ENCODE measurements at regions not wholly inside any gene's neighbourhood (a gene's known extent, or its start where the extent isn't known, plus 50 kb on each side); places are given as distances from the start of the nearest gene placed in this dataset.

GRCh38 chr3:176909044-176909443, 288.2 kb downstream of the TBL1XR1 start:
- WGBS (ENCODE audit: insufficient coverage): 98% methylated on average over 4 of the region's 4 CpGs
- no peaks in the 10 kb centered on the region for H3K36me3 ChIP-seq (ENCODE audit: control insufficient read depth in 4 of 4, insufficient read depth in 4 of 4, low read length in 3 of 4)
- ChIA-PET CTCF (interaction anchor here (1.3 kb wide), 1 partner anchor 10 kb away, joined by 4 read pairs; no protein-coding TSS in a partner anchor), POLR2A (no interaction called here)
- H3K9me3 ChIP-seq (ENCODE audit: control extremely low read depth in 1 of 5, control insufficient read depth in 4 of 5, insufficient read depth in 2 of 5, low read depth in 1 of 5, low read length in 4 of 5): no peaks in the 10 kb centered on the region
- H3K4me1 ChIP-seq (ENCODE audit: control extremely low read depth in 1 of 4, control insufficient read depth in 4 of 4, insufficient read depth in 4 of 4, low read length in 3 of 4): no peaks in the 10 kb centered on the region
- H3K27me3 ChIP-seq (replicated peaks in 2 of 5; ENCODE audit: control insufficient read depth in 4 of 5, insufficient read depth in 5 of 5, low read length in 4 of 5): no peaks in the 10 kb centered on the region
- no peak overlapping the region for H3K4me3 ChIP-seq (ENCODE audit: control insufficient read depth in 1 of 7, extremely low read depth in 1 of 7, insufficient read depth in 4 of 7, low read depth in 2 of 7, low read length in 6 of 7)
- DNase-seq: no peak
- no peak overlapping the region for H3K27ac ChIP-seq (ENCODE audit: insufficient read depth in 1 of 2, low read depth in 1 of 2, low read length in 2 of 2, poor library complexity in 1 of 2, severe bottlenecking in 2 of 2)

GRCh38 chr3:176906046-176906905, 291.0 kb downstream of the TBL1XR1 start:
- ChIA-PET CTCF (no interaction called here), POLR2A (no interaction called here)

GRCh38 chr3:176905331-176905730, 292.0 kb downstream of the TBL1XR1 start:
- Histone ChIP-seq H3K4me1 (ENCODE audit: control extremely low read depth in 1 of 4, control insufficient read depth in 4 of 4, insufficient read depth in 4 of 4, low read length in 3 of 4) (no peaks in the 10 kb centered on the region), H3K27ac (ENCODE audit: insufficient read depth in 1 of 2, low read depth in 1 of 2, low read length in 2 of 2, poor library complexity in 1 of 2, severe bottlenecking in 2 of 2) (no peak overlapping the region), H3K9me3 (ENCODE audit: control extremely low read depth in 1 of 5, control insufficient read depth in 4 of 5, insufficient read depth in 2 of 5, low read depth in 1 of 5, low read length in 4 of 5) (peaks cover 0 to 3% (median 0%) of the 10 kb centered on the region in 5 experiments), H3K36me3 (ENCODE audit: control insufficient read depth in 4 of 4, insufficient read depth in 4 of 4, low read length in 3 of 4) (no peaks in the 10 kb centered on the region), H3K4me3 (ENCODE audit: control insufficient read depth in 1 of 7, extremely low read depth in 1 of 7, insufficient read depth in 4 of 7, low read depth in 2 of 7, low read length in 6 of 7) (no peak overlapping the region), H3K27me3 (replicated peaks in 2 of 5; ENCODE audit: control insufficient read depth in 4 of 5, insufficient read depth in 5 of 5, low read length in 4 of 5) (no peaks in the 10 kb centered on the region)
- ChIA-PET POLR2A (no interaction called here), CTCF (no interaction called here)
- 86% methylated on average over 1 of the region's 1 CpG for WGBS (ENCODE audit: insufficient coverage)
- DNase-seq: no peak

More at GRCh38 chr3:176906046-176906905, 291.0 kb downstream of the TBL1XR1 start:
- H3K4me1 ChIP-seq (ENCODE audit: control extremely low read depth in 1 of 4, control insufficient read depth in 4 of 4, insufficient read depth in 4 of 4, low read length in 3 of 4): no peaks in the 10 kb centered on the region
- peaks cover 0 to 3% (median 0%) of the 10 kb centered on the region in 5 experiments for H3K9me3 ChIP-seq (ENCODE audit: control extremely low read depth in 1 of 5, control insufficient read depth in 4 of 5, insufficient read depth in 2 of 5, low read depth in 1 of 5, low read length in 4 of 5)
- WGBS (ENCODE audit: insufficient coverage): 92% methylated on average over 2 of the region's 5 CpGs
- no peaks in the 10 kb centered on the region for H3K36me3 ChIP-seq (ENCODE audit: control insufficient read depth in 4 of 4, insufficient read depth in 4 of 4, low read length in 3 of 4)
- DNase-seq: no peak
- H3K27me3 ChIP-seq (replicated peaks in 2 of 5; ENCODE audit: control insufficient read depth in 4 of 5, insufficient read depth in 5 of 5, low read length in 4 of 5): no peaks in the 10 kb centered on the region
- no peak overlapping the region for H3K27ac ChIP-seq (ENCODE audit: insufficient read depth in 1 of 2, low read depth in 1 of 2, low read length in 2 of 2, poor library complexity in 1 of 2, severe bottlenecking in 2 of 2)
- no peak overlapping the region for H3K4me3 ChIP-seq (ENCODE audit: control insufficient read depth in 1 of 7, extremely low read depth in 1 of 7, insufficient read depth in 4 of 7, low read depth in 2 of 7, low read length in 6 of 7)

GRCh38 chr3:176904506-176904905, 292.8 kb downstream of the TBL1XR1 start:
- Histone ChIP-seq H3K36me3 (ENCODE audit: control insufficient read depth in 4 of 4, insufficient read depth in 4 of 4, low read length in 3 of 4) (no peaks in the 10 kb centered on the region), H3K27me3 (replicated peaks in 2 of 5; ENCODE audit: control insufficient read depth in 4 of 5, insufficient read depth in 5 of 5, low read length in 4 of 5) (no peaks in the 10 kb centered on the region), H3K9me3 (ENCODE audit: control extremely low read depth in 1 of 5, control insufficient read depth in 4 of 5, insufficient read depth in 2 of 5, low read depth in 1 of 5, low read length in 4 of 5) (peaks cover 0 to 3% (median 0%) of the 10 kb centered on the region in 5 experiments), H3K4me1 (ENCODE audit: control extremely low read depth in 1 of 4, control insufficient read depth in 4 of 4, insufficient read depth in 4 of 4, low read length in 3 of 4) (no peaks in the 10 kb centered on the region), H3K27ac (ENCODE audit: insufficient read depth in 1 of 2, low read depth in 1 of 2, low read length in 2 of 2, poor library complexity in 1 of 2, severe bottlenecking in 2 of 2) (no peak overlapping the region), H3K4me3 (ENCODE audit: control insufficient read depth in 1 of 7, extremely low read depth in 1 of 7, insufficient read depth in 4 of 7, low read depth in 2 of 7, low read length in 6 of 7) (no peak overlapping the region)
- CTCF ChIA-PET: no interaction called here
- DNase-seq: no peak
- POLR2A ChIA-PET: no interaction called here
- 100% methylated on average over 1 of the region's 4 CpGs for WGBS (ENCODE audit: insufficient coverage)

GRCh38 chr3:176896640-176897039, 300.6 kb downstream of the TBL1XR1 start:
- no peak for DNase-seq
- H3K4me1 ChIP-seq (ENCODE audit: control extremely low read depth in 1 of 4, control insufficient read depth in 4 of 4, insufficient read depth in 4 of 4, low read length in 3 of 4): no peaks in the 10 kb centered on the region
- POLR2A ChIA-PET: no interaction called here
- no peak overlapping the region for H3K27ac ChIP-seq (ENCODE audit: insufficient read depth in 1 of 2, low read depth in 1 of 2, low read length in 2 of 2, poor library complexity in 1 of 2, severe bottlenecking in 2 of 2)
- H3K4me3 ChIP-seq (ENCODE audit: control insufficient read depth in 1 of 7, extremely low read depth in 1 of 7, insufficient read depth in 4 of 7, low read depth in 2 of 7, low read length in 6 of 7): no peak overlapping the region
- H3K9me3 ChIP-seq (ENCODE audit: control extremely low read depth in 1 of 5, control insufficient read depth in 4 of 5, insufficient read depth in 2 of 5, low read depth in 1 of 5, low read length in 4 of 5): peaks cover 0 to 2% (median 0%) of the 10 kb centered on the region in 5 experiments
- no peaks in the 10 kb centered on the region for H3K36me3 ChIP-seq (ENCODE audit: control insufficient read depth in 4 of 4, insufficient read depth in 4 of 4, low read length in 3 of 4)
- CTCF ChIA-PET: no interaction called here
- H3K27me3 ChIP-seq (replicated peaks in 2 of 5; ENCODE audit: control insufficient read depth in 4 of 5, insufficient read depth in 5 of 5, low read length in 4 of 5): no peaks in the 10 kb centered on the region
- WGBS (ENCODE audit: insufficient coverage): 96% methylated on average over 2 of the region's 3 CpGs

GRCh38 chr3:176896165-176896564, 301.1 kb downstream of the TBL1XR1 start:
- POLR2A ChIA-PET: no interaction called here

GRCh38 chr3:176879710-176880109, 317.6 kb downstream of the TBL1XR1 start:
- POLR2A ChIA-PET: no interaction called here
- Histone ChIP-seq H3K9me3 (ENCODE audit: control extremely low read depth in 1 of 5, control insufficient read depth in 4 of 5, insufficient read depth in 2 of 5, low read depth in 1 of 5, low read length in 4 of 5) (peaks cover 0 to 18% (median 3%) of the 10 kb centered on the region in 5 experiments), H3K27ac (ENCODE audit: insufficient read depth in 1 of 2, low read depth in 1 of 2, low read length in 2 of 2, poor library complexity in 1 of 2, severe bottlenecking in 2 of 2) (no peak overlapping the region), H3K27me3 (replicated peaks in 2 of 5; ENCODE audit: control insufficient read depth in 4 of 5, insufficient read depth in 5 of 5, low read length in 4 of 5) (no peaks in the 10 kb centered on the region), H3K36me3 (ENCODE audit: control insufficient read depth in 4 of 4, insufficient read depth in 4 of 4, low read length in 3 of 4) (no peaks in the 10 kb centered on the region), H3K4me3 (ENCODE audit: control insufficient read depth in 1 of 7, extremely low read depth in 1 of 7, insufficient read depth in 4 of 7, low read depth in 2 of 7, low read length in 6 of 7) (no peak overlapping the region), H3K4me1 (ENCODE audit: control extremely low read depth in 1 of 4, control insufficient read depth in 4 of 4, insufficient read depth in 4 of 4, low read length in 3 of 4) (no peaks in the 10 kb centered on the region)
- WGBS (ENCODE audit: insufficient coverage): no CpG with 5 or more reads among the region's 1 CpG
- DNase-seq: no peak
- CTCF ChIA-PET: no interaction called here

More at GRCh38 chr3:176896165-176896564, 301.1 kb downstream of the TBL1XR1 start:
- Histone ChIP-seq H3K9me3 (ENCODE audit: control extremely low read depth in 1 of 5, control insufficient read depth in 4 of 5, insufficient read depth in 2 of 5, low read depth in 1 of 5, low read length in 4 of 5) (peaks cover 0 to 2% (median 0%) of the 10 kb centered on the region in 5 experiments), H3K36me3 (ENCODE audit: control insufficient read depth in 4 of 4, insufficient read depth in 4 of 4, low read length in 3 of 4) (no peaks in the 10 kb centered on the region), H3K4me1 (ENCODE audit: control extremely low read depth in 1 of 4, control insufficient read depth in 4 of 4, insufficient read depth in 4 of 4, low read length in 3 of 4) (no peaks in the 10 kb centered on the region), H3K27ac (ENCODE audit: insufficient read depth in 1 of 2, low read depth in 1 of 2, low read length in 2 of 2, poor library complexity in 1 of 2, severe bottlenecking in 2 of 2) (no peak overlapping the region), H3K27me3 (replicated peaks in 2 of 5; ENCODE audit: control insufficient read depth in 4 of 5, insufficient read depth in 5 of 5, low read length in 4 of 5) (no peaks in the 10 kb centered on the region), H3K4me3 (ENCODE audit: control insufficient read depth in 1 of 7, extremely low read depth in 1 of 7, insufficient read depth in 4 of 7, low read depth in 2 of 7, low read length in 6 of 7) (no peak overlapping the region)
- WGBS (ENCODE audit: insufficient coverage): 100% methylated on average over 1 of the region's 3 CpGs
- DNase-seq: no peak
- CTCF ChIA-PET: no interaction called here
